ENCODE measurements at regions not wholly inside any gene's neighbourhood (a gene's known extent, or its start where the extent isn't known, plus 50 kb on each side); places are given as distances from the start of the nearest gene placed in this dataset.

- TF ChIP-seq ZNF212 (CRISPR knock-in tag; IDR thresholded peaks at IDR 0.05): no peak
- no peak for TF ChIP-seq ZNF785 (CRISPR knock-in tag; IDR thresholded peaks at IDR 0.05)
- TF ChIP-seq KDM2B (CRISPR knock-in tag; IDR thresholded peaks at IDR 0.05): no peak
- TF ChIP-seq CBFA2T3 (IDR thresholded peaks at IDR 0.05): no peak
- no peak for TF ChIP-seq MNT (conservative IDR thresholded peaks at IDR 0.05)
- no peak for TF ChIP-seq RBM14 (IDR thresholded peaks at IDR 0.05; ENCODE audit: borderline replicate concordance, insufficient read depth, low read depth, low read length)
- TF ChIP-seq RBM22 (IDR thresholded peaks at IDR 0.05; ENCODE audit: low read depth, low read length, poor library complexity, severe bottlenecking): no peak
- TF ChIP-seq EZH2 (IDR thresholded peaks at IDR 0.05; ENCODE audit: borderline replicate concordance, low read depth, low read length): no peak
- TF ChIP-seq, protein P1, sequence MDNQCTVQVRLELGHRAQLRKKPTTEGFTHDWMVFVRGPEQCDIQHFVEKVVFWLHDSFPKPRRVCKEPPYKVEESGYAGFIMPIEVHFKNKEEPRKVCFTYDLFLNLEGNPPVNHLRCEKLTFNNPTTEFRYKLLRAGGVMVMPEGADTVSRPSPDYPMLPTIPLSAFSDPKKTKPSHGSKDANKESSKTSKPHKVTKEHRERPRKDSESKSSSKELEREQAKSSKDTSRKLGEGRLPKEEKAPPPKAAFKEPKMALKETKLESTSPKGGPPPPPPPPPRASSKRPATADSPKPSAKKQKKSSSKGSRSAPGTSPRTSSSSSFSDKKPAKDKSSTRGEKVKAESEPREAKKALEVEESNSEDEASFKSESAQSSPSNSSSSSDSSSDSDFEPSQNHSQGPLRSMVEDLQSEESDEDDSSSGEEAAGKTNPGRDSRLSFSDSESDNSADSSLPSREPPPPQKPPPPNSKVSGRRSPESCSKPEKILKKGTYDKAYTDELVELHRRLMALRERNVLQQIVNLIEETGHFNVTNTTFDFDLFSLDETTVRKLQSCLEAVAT (IDR thresholded peaks at IDR 0.05): no peak
- no peak for TF ChIP-seq CREM (IDR thresholded peaks at IDR 0.05; ENCODE audit: low read depth)
- no peak for TF ChIP-seq NCOA6 (IDR thresholded peaks at IDR 0.05)
- TF ChIP-seq TCF7L2 (IDR thresholded peaks at IDR 0.05; ENCODE audit: low read depth, low read length): no peak
- no peak for TF ChIP-seq ZNF253 (CRISPR knock-in tag; conservative IDR thresholded peaks at IDR 0.05)
- no peak for TF ChIP-seq NR3C1 (CRISPR knock-in tag; IDR thresholded peaks at IDR 0.05)
- no peak for TF ChIP-seq BCL6 (CRISPR knock-in tag; IDR thresholded peaks at IDR 0.05)
- TF ChIP-seq STAG1 (CRISPR knock-in tag; IDR thresholded peaks at IDR 0.05; ENCODE audit: borderline replicate concordance): no peak
- Histone ChIP-seq H3K27me3 (ENCODE audit: control insufficient read depth in 2 of 2, insufficient read depth in 2 of 2, low read length in 2 of 2) (no peaks in the 10 kb centered on the region), H3K4me3 (no peak overlapping the region), H4K20me1 (replicated peaks; ENCODE audit: control insufficient read depth, insufficient read depth, low read length) (no peaks in the 10 kb centered on the region), H3K79me2 (ENCODE audit: control insufficient read depth, insufficient read depth, low read length) (no peaks in the 10 kb centered on the region), H3K9ac (ENCODE audit: insufficient read depth in 1 of 2, low read depth in 2 of 2, low read length in 2 of 2) (no peak overlapping the region), H3K4me1 (replicated peaks in 1 of 2; ENCODE audit: control insufficient read depth in 2 of 2, insufficient read depth in 2 of 2, low read length in 2 of 2) (no peaks in the 10 kb centered on the region), H3K36me3 (ENCODE audit: control insufficient read depth, insufficient read depth, low read length) (no peaks in the 10 kb centered on the region), H3K9me1 (ENCODE audit: control insufficient read depth, insufficient read depth, low read length) (no peaks in the 10 kb centered on the region), H2AFZ (ENCODE audit: low read depth, low read length) (no peak overlapping the region), H3K4me2 (ENCODE audit: insufficient read depth, low read length) (no peak overlapping the region), H3K9me3 (replicated peaks; ENCODE audit: control insufficient read depth, insufficient read depth, low read depth, low read length) (no peaks in the 10 kb centered on the region), H3K27ac (ENCODE audit: extremely low read depth, low read depth, low read length) (no peak overlapping the region)
- DNase-seq (ENCODE audit: extremely low read depth in 1 of 4, low spot score in 3 of 4) (no peak), FAIRE-seq (no peak), ATAC-seq (no peak)
- intact Hi-C loops (cut with micrococcal nuclease): no loop called here
- in situ Hi-C loops (cut with MboI): no loop called here
- POLR2A ChIA-PET: interaction anchor here (0.7 kb wide), 1 partner anchor 202 kb away, joined by 3 read pairs; no protein-coding TSS in a partner anchor
- BruUV-seq (replicated peaks): no TSS peak
- CTCF ChIA-PET (ENCODE audit: low intra/inter-chr PET ratio): no interaction called here
- WGBS (ENCODE audit: insufficient coverage, low coverage, missing lambda C conversion rate): 2% methylated on average over 4 of the region's 4 CpGs
Observed at GRCh38 chr15:61422773-61423172, 193.7 kb upstream of the RORA start.

All from K562 (cell line).